ENCODE measurements at regions not wholly inside any gene's neighbourhood (a gene's known extent, or its start where the extent isn't known, plus 50 kb on each side); places are given as distances from the start of the nearest gene placed in this dataset.

GRCh38 chrX:33324099-33324498 is 112.8 kb upstream of the DMD start:
- Mint-ChIP-seq H3K4me1 (no peaks in the 10 kb centered on the region), H3K4me3 (no peak overlapping the region), H3K27ac (no peak overlapping the region), H3K9me3 (peaks cover 0 to 6% (median 2%) of the 10 kb centered on the region in 3 donors), H3K27me3 (no peaks in the 10 kb centered on the region), H3K36me3 (no peaks in the 10 kb centered on the region)
- DNase-seq: no peak
- POLR2A ChIA-PET: no interaction called here
- WGBS (ENCODE audit: insufficient coverage): no CpG with 5 or more reads among the region's 2 CpGs
- H3K9me3 ChIP-seq: no peaks in the 10 kb centered on the region
- CTCF ChIA-PET: no interaction called here
- no peak overlapping the region for H3K4me3 ChIP-seq (ENCODE audit: control insufficient read depth in 1 of 2, extremely low read depth in 1 of 2, low read length in 1 of 2)
- no peak overlapping the region for H3K27ac ChIP-seq (ENCODE audit: low read length)
- ATAC-seq (replicated peaks in 1 of 4): no peak
- no peaks in the 10 kb centered on the region for H3K36me3 ChIP-seq (ENCODE audit: control insufficient read depth in 2 of 2, extremely low read depth in 1 of 2, insufficient read depth in 1 of 2, low read length in 1 of 2)
- no peaks in the 10 kb centered on the region for H3K27me3 ChIP-seq (replicated peaks in 1 of 2; ENCODE audit: control insufficient read depth in 2 of 2, extremely low read depth in 1 of 2, insufficient read depth in 2 of 2, low read length in 1 of 2)
- H3K4me1 ChIP-seq (ENCODE audit: control insufficient read depth in 1 of 2, extremely low read depth in 1 of 2, insufficient read depth in 2 of 2, low read length in 2 of 2): no peaks in the 10 kb centered on the region

DNA sequence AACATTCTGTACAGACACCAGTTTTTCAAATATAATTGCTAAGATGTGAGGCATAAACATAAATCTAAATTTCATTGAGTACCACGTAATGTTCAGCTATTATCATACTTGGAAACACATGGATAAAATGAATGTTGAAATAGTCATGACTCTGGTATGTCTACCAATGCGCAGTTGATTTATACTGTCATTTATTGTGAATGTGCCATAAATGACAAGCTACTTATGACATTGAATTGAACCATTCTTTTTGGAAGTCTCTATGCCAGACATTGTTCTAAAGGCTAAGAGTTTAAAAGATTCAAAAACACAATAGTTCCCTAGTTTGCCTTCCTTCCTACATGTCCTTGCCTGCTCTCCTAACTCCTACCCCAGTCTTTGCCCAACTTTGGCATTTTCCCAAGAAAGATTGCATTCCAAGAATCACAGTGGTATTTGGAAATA is 96.6 kb upstream of the DMD start:
- no peaks in the 10 kb centered on the region for H3K36me3 ChIP-seq (ENCODE audit: control insufficient read depth in 2 of 2, extremely low read depth in 1 of 2, insufficient read depth in 1 of 2, low read length in 1 of 2)
- no peaks in the 10 kb centered on the region for H3K4me1 ChIP-seq (ENCODE audit: control insufficient read depth in 1 of 2, extremely low read depth in 1 of 2, insufficient read depth in 2 of 2, low read length in 2 of 2)
- no peak overlapping the region for H3K27ac ChIP-seq (ENCODE audit: low read length)
- no peaks in the 10 kb centered on the region for H3K36me3 Mint-ChIP-seq
- H3K27me3 Mint-ChIP-seq: no peaks in the 10 kb centered on the region
- H3K27ac Mint-ChIP-seq: no peak overlapping the region
- ChIA-PET CTCF (no interaction called here), POLR2A (no interaction called here)
- no peak for DNase-seq
- H3K4me3 Mint-ChIP-seq: no peak overlapping the region
- H3K27me3 ChIP-seq (replicated peaks in 1 of 2; ENCODE audit: control insufficient read depth in 2 of 2, extremely low read depth in 1 of 2, insufficient read depth in 2 of 2, low read length in 1 of 2): no peaks in the 10 kb centered on the region
- ATAC-seq (replicated peaks in 1 of 4): no peak
- H3K4me3 ChIP-seq (ENCODE audit: control insufficient read depth in 1 of 2, extremely low read depth in 1 of 2, low read length in 1 of 2): no peak overlapping the region
- no peaks in the 10 kb centered on the region for H3K9me3 Mint-ChIP-seq
- no peaks in the 10 kb centered on the region for H3K4me1 Mint-ChIP-seq
- WGBS (ENCODE audit: insufficient coverage): no CpG with 5 or more reads among the region's 2 CpGs
- H3K9me3 ChIP-seq: no peaks in the 10 kb centered on the region

DNA sequence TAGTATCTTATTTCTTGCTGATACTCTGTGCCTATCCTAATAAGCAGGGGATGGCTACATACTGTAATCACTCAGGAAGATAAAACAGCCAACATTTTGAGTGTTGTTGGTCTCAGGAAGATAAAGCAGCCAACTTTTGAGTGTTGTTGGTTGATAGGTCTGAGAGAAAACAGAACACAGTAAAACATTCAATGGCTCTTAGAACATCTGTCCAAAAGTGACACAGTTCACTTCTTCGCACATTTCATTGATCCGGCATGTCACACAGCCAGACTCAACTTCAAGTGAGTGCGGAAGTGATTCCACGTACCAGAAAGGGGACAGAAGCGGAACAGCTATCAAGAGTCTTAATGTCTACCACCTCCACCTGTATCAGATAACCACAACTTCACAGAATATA is 87.3 kb upstream of the DMD start:
- Histone ChIP-seq H3K36me3 (ENCODE audit: control insufficient read depth in 2 of 2, extremely low read depth in 1 of 2, insufficient read depth in 1 of 2, low read length in 1 of 2) (no peaks in the 10 kb centered on the region), H3K9me3 (no peaks in the 10 kb centered on the region), H3K4me3 (ENCODE audit: control insufficient read depth in 1 of 2, extremely low read depth in 1 of 2, low read length in 1 of 2) (no peak overlapping the region), H3K4me1 (ENCODE audit: control insufficient read depth in 1 of 2, extremely low read depth in 1 of 2, insufficient read depth in 2 of 2, low read length in 2 of 2) (no peaks in the 10 kb centered on the region), H3K27ac (ENCODE audit: low read length) (no peak overlapping the region), H3K27me3 (replicated peaks in 1 of 2; ENCODE audit: control insufficient read depth in 2 of 2, extremely low read depth in 1 of 2, insufficient read depth in 2 of 2, low read length in 1 of 2) (no peaks in the 10 kb centered on the region)
- no peak overlapping the region for H3K4me3 Mint-ChIP-seq
- POLR2A ChIA-PET: no interaction called here
- no peaks in the 10 kb centered on the region for H3K4me1 Mint-ChIP-seq
- no peak overlapping the region for H3K27ac Mint-ChIP-seq
- no peaks in the 10 kb centered on the region for H3K27me3 Mint-ChIP-seq
- DNase-seq: no peak
- CTCF ChIA-PET: interaction anchor here in 1 of 2 donors (0.6 kb wide), 1 partner anchor 797 kb away, joined by 3 read pairs; no protein-coding TSS in a partner anchor
- no peaks in the 10 kb centered on the region for H3K36me3 Mint-ChIP-seq
- no peak for ATAC-seq (replicated peaks in 1 of 4)
- WGBS (ENCODE audit: insufficient coverage): no CpG with 5 or more reads among the region's 5 CpGs
- H3K9me3 Mint-ChIP-seq: peaks cover 0 to 4% (median 0%) of the 10 kb centered on the region in 3 donors

GRCh38 chrX:33285550-33285949 is 74.2 kb upstream of the DMD start:
- no peak for ATAC-seq (replicated peaks in 1 of 4)
- H3K27ac Mint-ChIP-seq: no peak overlapping the region
- no peaks in the 10 kb centered on the region for H3K4me1 Mint-ChIP-seq
- no peaks in the 10 kb centered on the region for H3K9me3 ChIP-seq
- H3K27me3 ChIP-seq (replicated peaks in 1 of 2; ENCODE audit: control insufficient read depth in 2 of 2, extremely low read depth in 1 of 2, insufficient read depth in 2 of 2, low read length in 1 of 2): no peaks in the 10 kb centered on the region
- H3K27ac ChIP-seq (ENCODE audit: low read length): no peak overlapping the region
- no CpG with 5 or more reads among the region's 1 CpG for WGBS (ENCODE audit: insufficient coverage)
- no peaks in the 10 kb centered on the region for H3K4me1 ChIP-seq (ENCODE audit: control insufficient read depth in 1 of 2, extremely low read depth in 1 of 2, insufficient read depth in 2 of 2, low read length in 2 of 2)
- ChIA-PET POLR2A (no interaction called here), CTCF (no interaction called here)
- H3K36me3 ChIP-seq (ENCODE audit: control insufficient read depth in 2 of 2, extremely low read depth in 1 of 2, insufficient read depth in 1 of 2, low read length in 1 of 2): no peaks in the 10 kb centered on the region
- H3K27me3 Mint-ChIP-seq: peaks cover 0 to 9% of the 10 kb centered on the region in 2 donors
- H3K9me3 Mint-ChIP-seq: peaks cover 2 to 18% (median 6%) of the 10 kb centered on the region in 3 donors
- no peaks in the 10 kb centered on the region for H3K36me3 Mint-ChIP-seq
- no peak overlapping the region for H3K4me3 Mint-ChIP-seq
- no peak overlapping the region for H3K4me3 ChIP-seq (ENCODE audit: control insufficient read depth in 1 of 2, extremely low read depth in 1 of 2, low read length in 1 of 2)
- no peak for DNase-seq

DNA sequence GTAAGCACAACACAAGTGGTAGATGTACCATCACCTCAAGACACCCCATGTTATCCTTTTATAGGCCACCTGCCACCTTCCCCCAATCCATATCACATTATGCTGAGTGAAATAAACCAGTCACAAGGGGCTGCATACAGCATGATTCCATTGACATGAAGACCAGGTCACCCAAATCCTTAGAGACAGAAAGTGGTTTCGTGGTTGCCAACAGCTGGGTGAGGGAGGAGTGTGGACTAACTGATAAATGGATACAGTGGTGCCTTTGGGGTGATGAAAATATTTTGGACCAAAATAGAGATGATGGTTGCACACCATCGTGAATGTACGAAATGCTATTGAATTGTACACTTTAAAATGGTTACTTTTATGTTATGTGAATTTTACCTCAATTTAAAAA is 65.7 kb upstream of the DMD start:
- Mint-ChIP-seq H3K36me3 (no peaks in the 10 kb centered on the region), H3K4me1 (no peaks in the 10 kb centered on the region), H3K27ac (no peak overlapping the region), H3K27me3 (peaks cover 0 to 2% of the 10 kb centered on the region in 2 donors), H3K9me3 (peaks cover 0 to 7% (median 0%) of the 10 kb centered on the region in 3 donors), H3K4me3 (no peak overlapping the region)
- Histone ChIP-seq H3K4me1 (ENCODE audit: control insufficient read depth in 1 of 2, extremely low read depth in 1 of 2, insufficient read depth in 2 of 2, low read length in 2 of 2) (no peaks in the 10 kb centered on the region), H3K4me3 (ENCODE audit: control insufficient read depth in 1 of 2, extremely low read depth in 1 of 2, low read length in 1 of 2) (no peak overlapping the region), H3K36me3 (ENCODE audit: control insufficient read depth in 2 of 2, extremely low read depth in 1 of 2, insufficient read depth in 1 of 2, low read length in 1 of 2) (no peaks in the 10 kb centered on the region), H3K27ac (ENCODE audit: low read length) (no peak overlapping the region), H3K9me3 (no peaks in the 10 kb centered on the region), H3K27me3 (replicated peaks in 1 of 2; ENCODE audit: control insufficient read depth in 2 of 2, extremely low read depth in 1 of 2, insufficient read depth in 2 of 2, low read length in 1 of 2) (no peaks in the 10 kb centered on the region)
- ChIA-PET CTCF (no interaction called here), POLR2A (no interaction called here)
- ATAC-seq (replicated peaks in 1 of 4) (no peak), DNase-seq (no peak)
- 17% methylated on average over 1 of the region's 3 CpGs for WGBS (ENCODE audit: insufficient coverage)

DNA sequence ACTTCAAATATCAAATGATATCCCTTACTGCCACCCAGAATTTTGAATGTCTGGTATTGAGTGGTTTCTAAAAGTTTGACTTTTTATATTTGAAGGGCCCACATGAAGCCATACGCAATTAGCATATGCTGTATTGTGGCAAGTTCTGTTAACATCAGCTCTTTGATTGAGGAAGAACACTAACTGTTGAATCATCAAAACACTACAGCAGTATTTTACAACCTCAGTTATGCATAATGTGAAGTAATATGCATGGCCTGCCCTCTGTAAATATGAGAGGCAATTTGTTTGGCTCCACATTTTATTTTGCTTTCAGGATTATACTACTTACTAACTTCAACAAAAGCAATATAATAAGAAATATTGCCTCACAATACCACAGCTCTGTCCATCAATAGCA is 62.2 kb upstream of the DMD start:
- Histone ChIP-seq H3K36me3 (ENCODE audit: control insufficient read depth in 2 of 2, extremely low read depth in 1 of 2, insufficient read depth in 1 of 2, low read length in 1 of 2) (no peaks in the 10 kb centered on the region), H3K4me3 (ENCODE audit: control insufficient read depth in 1 of 2, extremely low read depth in 1 of 2, low read length in 1 of 2) (no peak overlapping the region), H3K9me3 (no peaks in the 10 kb centered on the region), H3K27me3 (replicated peaks in 1 of 2; ENCODE audit: control insufficient read depth in 2 of 2, extremely low read depth in 1 of 2, insufficient read depth in 2 of 2, low read length in 1 of 2) (no peaks in the 10 kb centered on the region), H3K27ac (ENCODE audit: low read length) (no peak overlapping the region), H3K4me1 (ENCODE audit: control insufficient read depth in 1 of 2, extremely low read depth in 1 of 2, insufficient read depth in 2 of 2, low read length in 2 of 2) (no peaks in the 10 kb centered on the region)
- no CpG with 5 or more reads among the region's 1 CpG for WGBS (ENCODE audit: insufficient coverage)
- DNase-seq (no peak), ATAC-seq (replicated peaks in 1 of 4) (no peak)
- Mint-ChIP-seq H3K27me3 (no peaks in the 10 kb centered on the region), H3K9me3 (peaks cover 0 to 7% (median 0%) of the 10 kb centered on the region in 3 donors), H3K4me3 (no peak overlapping the region), H3K27ac (no peak overlapping the region), H3K36me3 (no peaks in the 10 kb centered on the region), H3K4me1 (no peaks in the 10 kb centered on the region)
- ChIA-PET CTCF (no interaction called here), POLR2A (no interaction called here)

GRCh38 chrX:33272986-33273385 is 61.6 kb upstream of the DMD start:
- Mint-ChIP-seq H3K36me3 (no peaks in the 10 kb centered on the region), H3K4me1 (no peaks in the 10 kb centered on the region), H3K27ac (no peak overlapping the region), H3K27me3 (no peaks in the 10 kb centered on the region), H3K4me3 (no peak overlapping the region), H3K9me3 (peaks cover 0 to 5% (median 0%) of the 10 kb centered on the region in 3 donors)
- CTCF ChIA-PET: no interaction called here
- H3K36me3 ChIP-seq (ENCODE audit: control insufficient read depth in 2 of 2, extremely low read depth in 1 of 2, insufficient read depth in 1 of 2, low read length in 1 of 2): no peaks in the 10 kb centered on the region
- DNase-seq: no peak
- POLR2A ChIA-PET: no interaction called here
- no peaks in the 10 kb centered on the region for H3K9me3 ChIP-seq
- WGBS (ENCODE audit: insufficient coverage): no CpG with 5 or more reads among the region's 1 CpG
- no peaks in the 10 kb centered on the region for H3K27me3 ChIP-seq (replicated peaks in 1 of 2; ENCODE audit: control insufficient read depth in 2 of 2, extremely low read depth in 1 of 2, insufficient read depth in 2 of 2, low read length in 1 of 2)
- no peak for ATAC-seq (replicated peaks in 1 of 4)
- H3K27ac ChIP-seq (ENCODE audit: low read length): no peak overlapping the region
- no peaks in the 10 kb centered on the region for H3K4me1 ChIP-seq (ENCODE audit: control insufficient read depth in 1 of 2, extremely low read depth in 1 of 2, insufficient read depth in 2 of 2, low read length in 2 of 2)
- H3K4me3 ChIP-seq (ENCODE audit: control insufficient read depth in 1 of 2, extremely low read depth in 1 of 2, low read length in 1 of 2): no peak overlapping the region
